Gastroesophageal sphincter (tissue), 3 donors: ENCODE measurements at regions not wholly inside any gene's neighbourhood (a gene's known extent, or its start where the extent isn't known, plus 50 kb on each side); places are given as distances from the start of the nearest gene placed in this dataset.

Source experiments
- POLR2AphosphoS5 ChIP-seq: sonication (generic); formaldehyde crosslinking; IDR thresholded peaks from one replicate; pipeline ENCODE4 v1.6.1; 2017; ENCODE audit warnings: antibody characterized with exemption
- TF ChIP-seq, protein P1 (sequence below), 4 experiments: fragments of 200-600 bp in 2 of 4; fragments of 450-650 bp in 2 of 4; sonication (generic) in 1 of 4; IDR thresholded peaks; one replicate each; pipeline ENCODE4 v1.5.1; 2017 to 2019; ENCODE audit warnings: antibody characterized with exemption in 4 of 4, mild to moderate bottlenecking in 2 of 4, moderate library complexity in 2 of 4

DNA sequence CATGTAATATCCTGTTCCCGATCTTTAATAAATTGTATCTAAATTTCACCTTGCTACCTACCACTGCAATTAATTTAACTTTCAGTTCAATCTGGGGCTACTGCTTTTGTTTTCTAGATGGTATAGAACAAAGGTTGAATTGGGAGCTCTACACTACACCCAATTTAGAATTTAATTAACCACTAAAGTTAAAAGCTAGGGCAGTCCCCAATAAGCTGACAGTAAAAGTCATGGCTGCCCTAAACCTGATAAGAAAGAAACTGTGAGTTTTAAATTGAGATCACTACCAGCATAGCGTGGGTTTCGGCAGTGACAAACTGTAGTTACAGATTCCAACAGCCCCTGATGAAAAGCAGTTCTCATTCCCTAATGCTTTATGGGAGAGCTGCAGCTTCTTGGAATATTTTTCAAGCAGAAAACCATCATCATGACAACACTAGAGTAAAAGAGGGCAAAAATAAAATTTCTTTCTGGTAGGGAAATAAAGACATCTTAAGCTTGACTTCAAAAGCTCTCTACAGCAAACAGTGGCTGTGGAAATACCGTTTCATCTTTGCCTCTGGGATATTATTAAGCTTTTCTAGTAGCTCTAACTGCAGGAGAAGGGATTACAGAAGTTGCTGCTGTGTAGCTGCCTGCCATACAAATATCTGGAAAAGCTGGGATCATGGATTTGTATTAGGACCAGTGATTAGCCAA is 1372.1 kb downstream of the EPHA7 start:
- TF ChIP-seq POLR2AphosphoS5, result no peak
- TF ChIP-seq, protein P1, sequence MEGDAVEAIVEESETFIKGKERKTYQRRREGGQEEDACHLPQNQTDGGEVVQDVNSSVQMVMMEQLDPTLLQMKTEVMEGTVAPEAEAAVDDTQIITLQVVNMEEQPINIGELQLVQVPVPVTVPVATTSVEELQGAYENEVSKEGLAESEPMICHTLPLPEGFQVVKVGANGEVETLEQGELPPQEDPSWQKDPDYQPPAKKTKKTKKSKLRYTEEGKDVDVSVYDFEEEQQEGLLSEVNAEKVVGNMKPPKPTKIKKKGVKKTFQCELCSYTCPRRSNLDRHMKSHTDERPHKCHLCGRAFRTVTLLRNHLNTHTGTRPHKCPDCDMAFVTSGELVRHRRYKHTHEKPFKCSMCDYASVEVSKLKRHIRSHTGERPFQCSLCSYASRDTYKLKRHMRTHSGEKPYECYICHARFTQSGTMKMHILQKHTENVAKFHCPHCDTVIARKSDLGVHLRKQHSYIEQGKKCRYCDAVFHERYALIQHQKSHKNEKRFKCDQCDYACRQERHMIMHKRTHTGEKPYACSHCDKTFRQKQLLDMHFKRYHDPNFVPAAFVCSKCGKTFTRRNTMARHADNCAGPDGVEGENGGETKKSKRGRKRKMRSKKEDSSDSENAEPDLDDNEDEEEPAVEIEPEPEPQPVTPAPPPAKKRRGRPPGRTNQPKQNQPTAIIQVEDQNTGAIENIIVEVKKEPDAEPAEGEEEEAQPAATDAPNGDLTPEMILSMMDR (IDR thresholded peaks at IDR 0.05), result no peak
